NCI-H146 treated with DMSO at 0.1 percent for 48 hours (cell line): ENCODE measurements at regions not wholly inside any gene's neighbourhood (a gene's known extent, or its start where the extent isn't known, plus 50 kb on each side); places are given as distances from the start of the nearest gene placed in this dataset.

Source experiments
- DNase-seq: peaks from one replicate; lab custom pipeline; 2025; ENCODE audit not compliant: unreplicated experiment; lab: John Stamatoyannopoulos, UW

- DNase-seq: no peak
Measured at GRCh38 chr11:87384078-87384729, 346.5 kb downstream of the TMEM135 start.

GRCh38 chr11:87374038-87374807, 336.5 kb downstream of the TMEM135 start:
- no peak for DNase-seq
